IPS-18a (cell line): ENCODE measurements at regions not wholly inside any gene's neighbourhood (a gene's known extent, or its start where the extent isn't known, plus 50 kb on each side); places are given as distances from the start of the nearest gene placed in this dataset.

Experiments used
- H3K27ac ChIP-seq: one replicate; pipeline ENCODE4 v1.5.1; 2013; ENCODE audit warnings: low read length
- H3K27me3 ChIP-seq: one replicate; pipeline ENCODE4 v1.6.1; 2013; ENCODE audit warnings: mild to moderate bottlenecking, low read length; ENCODE audit not compliant: control insufficient read depth, insufficient read depth
- H3K36me3 ChIP-seq: one replicate; pipeline ENCODE4 v1.6.1; 2013; ENCODE audit warnings: low read depth, low read length; ENCODE audit not compliant: control insufficient read depth
- H3K4me1 ChIP-seq: one replicate; pipeline ENCODE4 v1.6.1; 2013; ENCODE audit warnings: low read depth, low read length; ENCODE audit not compliant: control insufficient read depth
- H3K4me3 ChIP-seq: one replicate; pipeline ENCODE4 v1.5.1; 2013; ENCODE audit warnings: low read length
- H3K9ac ChIP-seq: one replicate; pipeline ENCODE4 v1.6.1; 2013; ENCODE audit warnings: mild to moderate bottlenecking, low read length, moderate library complexity
- H3K9me3 ChIP-seq: one replicate; pipeline ENCODE4 v1.6.1; 2013; ENCODE audit warnings: low read depth, low read length; ENCODE audit not compliant: control insufficient read depth

- H3K27ac ChIP-seq = no peak overlapping the region
- H3K9me3 ChIP-seq = no peaks in the 10 kb centered on the region
- no peaks in the 10 kb centered on the region for H3K36me3 ChIP-seq
- no peak overlapping the region for H3K9ac ChIP-seq
- H3K27me3 ChIP-seq = no peaks in the 10 kb centered on the region
- no peak overlapping the region for H3K4me3 ChIP-seq
- peaks cover 9% of the 10 kb centered on the region for H3K4me1 ChIP-seq
Observed at GRCh38 chr11:95490625-95491024, 259.6 kb upstream of the SESN3 start.

DNA sequence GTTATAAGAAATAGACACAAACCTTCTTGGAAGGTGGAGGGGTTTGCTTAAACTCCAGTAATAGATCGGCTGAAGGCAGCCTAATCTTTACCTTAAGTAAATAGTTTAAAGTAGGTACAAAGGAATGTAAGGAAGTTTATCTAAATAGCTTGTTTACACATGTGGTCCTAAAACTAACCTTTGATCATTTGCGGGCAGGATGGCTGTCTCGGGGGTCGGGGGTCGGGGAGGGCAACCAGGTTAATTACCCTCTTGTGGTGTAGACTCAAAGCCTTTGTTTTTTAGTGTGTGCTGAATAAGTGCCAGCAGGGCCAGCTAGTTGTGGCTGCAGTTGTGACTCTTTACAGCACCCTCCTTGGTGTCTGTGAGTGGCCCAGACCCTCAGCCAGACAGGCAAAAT lies 256.9 kb upstream of the SESN3 start:
- Histone ChIP-seq H3K27ac (no peak overlapping the region), H3K36me3 (no peaks in the 10 kb centered on the region), H3K27me3 (no peaks in the 10 kb centered on the region), H3K4me1 (peaks cover 9% of the 10 kb centered on the region), H3K4me3 (no peak overlapping the region), H3K9me3 (no peaks in the 10 kb centered on the region), H3K9ac (no peak overlapping the region)

- Histone ChIP-seq H3K4me3 (no peak overlapping the region), H3K27me3 (no peaks in the 10 kb centered on the region), H3K9me3 (no peaks in the 10 kb centered on the region), H3K36me3 (no peaks in the 10 kb centered on the region), H3K27ac (no peak overlapping the region), H3K4me1 (peaks cover 9% of the 10 kb centered on the region), H3K9ac (no peak overlapping the region)
Observed at GRCh38 chr11:95487391-95487790, 256.4 kb upstream of the SESN3 start.

DNA sequence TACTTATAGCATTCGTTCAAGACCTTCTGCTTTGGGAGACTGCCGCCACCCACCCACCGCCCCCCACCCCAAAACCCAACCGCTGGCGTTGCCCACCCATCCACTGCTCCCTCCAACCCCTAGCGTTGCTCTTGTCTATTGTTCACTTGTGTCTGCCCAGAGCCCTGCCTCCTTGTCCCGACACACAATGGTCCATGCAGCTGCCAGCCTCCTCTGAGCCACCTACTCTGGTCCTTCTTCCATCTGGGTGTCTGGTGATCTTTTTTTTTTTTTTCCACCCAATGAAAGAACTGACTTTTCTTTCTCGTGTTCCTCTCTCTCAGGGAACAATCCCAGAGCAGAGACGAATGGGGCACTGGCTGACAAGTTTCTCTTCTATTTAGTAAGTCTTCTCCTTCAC lies 256.0 kb upstream of the SESN3 start:
- no peak overlapping the region for H3K4me3 ChIP-seq
- no peak overlapping the region for H3K27ac ChIP-seq
- H3K9ac ChIP-seq = no peak overlapping the region
- H3K36me3 ChIP-seq = no peaks in the 10 kb centered on the region
- peaks cover 9% of the 10 kb centered on the region for H3K4me1 ChIP-seq
- no peaks in the 10 kb centered on the region for H3K27me3 ChIP-seq
- no peaks in the 10 kb centered on the region for H3K9me3 ChIP-seq

- H3K9me3 ChIP-seq = no peaks in the 10 kb centered on the region
- H3K4me1 ChIP-seq = peaks cover 9% of the 10 kb centered on the region
- no peaks in the 10 kb centered on the region for H3K36me3 ChIP-seq
- H3K27me3 ChIP-seq = no peaks in the 10 kb centered on the region
- H3K4me3 ChIP-seq = no peak overlapping the region
- H3K9ac ChIP-seq = no peak overlapping the region
- H3K27ac ChIP-seq = no peak overlapping the region
Observed at GRCh38 chr11:95486466-95486865, 255.5 kb upstream of the SESN3 start.

DNA sequence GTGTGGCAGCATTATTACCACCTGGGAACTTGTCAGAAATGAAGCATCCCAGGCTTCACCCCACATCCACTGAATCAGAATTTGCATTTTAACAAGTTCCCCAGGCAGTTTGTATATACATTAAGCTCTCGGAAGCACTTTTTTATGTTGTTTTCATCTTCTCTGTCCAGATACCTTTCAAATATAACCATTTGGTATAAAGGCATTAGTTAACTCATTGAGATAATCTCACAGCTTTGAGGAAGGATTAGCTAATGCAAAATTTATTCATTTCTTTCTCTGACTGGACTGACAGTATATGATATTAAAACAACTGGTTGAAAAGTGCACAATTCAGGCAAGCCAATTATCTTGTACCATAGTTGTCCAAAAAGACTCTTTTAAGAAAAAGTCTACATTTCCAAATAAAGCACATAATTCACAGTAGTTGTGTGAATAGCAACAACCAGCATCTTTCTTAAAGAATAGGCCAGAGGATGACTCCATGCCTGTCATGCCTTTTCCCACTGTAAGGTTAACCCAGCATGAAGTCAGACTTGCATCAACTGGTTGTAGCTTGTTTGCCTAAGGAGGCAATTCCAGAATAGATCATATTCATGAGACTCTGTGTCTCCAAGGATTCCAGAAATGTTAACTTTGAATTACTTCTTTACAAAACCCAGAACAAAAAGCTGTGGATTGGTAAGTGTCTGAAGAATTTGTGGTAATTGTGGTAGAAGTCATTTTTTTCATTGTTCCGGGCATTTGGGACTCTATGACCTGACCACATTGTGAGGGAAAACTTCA lies 254.3 kb upstream of the SESN3 start:
- Histone ChIP-seq H3K9ac (no peak overlapping the region), H3K27ac (no peak overlapping the region), H3K36me3 (no peaks in the 10 kb centered on the region)

DNA sequence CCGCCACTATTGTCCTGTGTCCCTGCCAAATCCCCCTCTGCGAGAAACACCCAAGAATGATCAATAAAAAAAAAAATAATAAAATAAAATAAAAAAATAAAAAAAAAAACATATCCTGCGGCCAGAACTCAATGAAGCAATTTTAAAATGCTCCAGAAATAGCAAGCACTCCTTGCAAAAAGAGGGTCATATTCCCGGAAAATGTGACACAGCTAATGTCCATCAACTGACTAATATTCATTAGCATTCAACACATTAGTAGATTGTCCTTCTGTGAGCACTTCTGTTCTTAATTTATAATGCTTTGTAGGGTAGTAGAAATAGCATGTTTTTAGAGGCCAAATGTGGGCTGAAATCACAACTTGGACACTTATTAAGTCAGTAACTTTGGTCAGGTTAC lies 252.3 kb upstream of the SESN3 start:
- no peak overlapping the region for H3K9ac ChIP-seq

More for the DNA sequence above, 254.3 kb upstream of the SESN3 start:
- Histone ChIP-seq H3K27me3 (no peaks in the 10 kb centered on the region), H3K4me1 (peaks cover 9% of the 10 kb centered on the region), H3K4me3 (no peak overlapping the region), H3K9me3 (no peaks in the 10 kb centered on the region)

GRCh38 chr11:95478003-95478402 lies 247.0 kb upstream of the SESN3 start:
- no peaks in the 10 kb centered on the region for H3K4me1 ChIP-seq
- H3K4me3 ChIP-seq = no peak overlapping the region
- no peaks in the 10 kb centered on the region for H3K9me3 ChIP-seq
- no peak overlapping the region for H3K27ac ChIP-seq
- no peak overlapping the region for H3K9ac ChIP-seq
- H3K27me3 ChIP-seq = no peaks in the 10 kb centered on the region
- no peaks in the 10 kb centered on the region for H3K36me3 ChIP-seq

More for the DNA sequence above, 252.3 kb upstream of the SESN3 start:
- H3K27me3 ChIP-seq = no peaks in the 10 kb centered on the region
- H3K4me3 ChIP-seq = no peak overlapping the region
- no peak overlapping the region for H3K27ac ChIP-seq
- no peaks in the 10 kb centered on the region for H3K9me3 ChIP-seq
- peaks cover 9% of the 10 kb centered on the region for H3K4me1 ChIP-seq
- H3K36me3 ChIP-seq = no peaks in the 10 kb centered on the region

- H3K4me1 ChIP-seq = no peaks in the 10 kb centered on the region
- H3K9me3 ChIP-seq = no peaks in the 10 kb centered on the region
- H3K9ac ChIP-seq = no peak overlapping the region
- no peak overlapping the region for H3K4me3 ChIP-seq
- H3K27me3 ChIP-seq = no peaks in the 10 kb centered on the region
- H3K27ac ChIP-seq = no peak overlapping the region
- no peaks in the 10 kb centered on the region for H3K36me3 ChIP-seq
Observed at GRCh38 chr11:95469258-95469657, 238.3 kb upstream of the SESN3 start.

DNA sequence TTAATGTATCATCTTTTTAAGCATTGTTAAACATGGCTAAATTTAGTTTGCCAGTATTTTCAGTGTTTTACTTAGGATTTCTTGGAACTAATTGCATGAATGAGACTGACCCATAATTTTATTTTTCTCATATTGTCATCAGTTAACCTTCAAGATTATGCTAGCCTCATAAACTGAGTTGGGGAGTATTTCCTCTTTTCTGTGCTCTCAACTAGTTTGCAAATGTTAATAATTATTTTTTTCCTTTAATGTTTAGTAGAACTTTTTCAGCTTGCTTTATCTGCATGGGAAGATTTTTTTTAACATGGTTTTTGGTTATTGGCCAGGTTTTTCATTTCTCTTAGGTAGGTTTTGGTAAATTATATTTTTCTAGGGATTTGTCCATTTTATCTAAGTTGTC lies 235.4 kb upstream of the SESN3 start:
- no peak overlapping the region for H3K4me3 ChIP-seq
- no peaks in the 10 kb centered on the region for H3K4me1 ChIP-seq
- no peaks in the 10 kb centered on the region for H3K27me3 ChIP-seq
- no peaks in the 10 kb centered on the region for H3K9me3 ChIP-seq
- H3K36me3 ChIP-seq = no peaks in the 10 kb centered on the region
- H3K9ac ChIP-seq = no peak overlapping the region
- no peak overlapping the region for H3K27ac ChIP-seq

DNA sequence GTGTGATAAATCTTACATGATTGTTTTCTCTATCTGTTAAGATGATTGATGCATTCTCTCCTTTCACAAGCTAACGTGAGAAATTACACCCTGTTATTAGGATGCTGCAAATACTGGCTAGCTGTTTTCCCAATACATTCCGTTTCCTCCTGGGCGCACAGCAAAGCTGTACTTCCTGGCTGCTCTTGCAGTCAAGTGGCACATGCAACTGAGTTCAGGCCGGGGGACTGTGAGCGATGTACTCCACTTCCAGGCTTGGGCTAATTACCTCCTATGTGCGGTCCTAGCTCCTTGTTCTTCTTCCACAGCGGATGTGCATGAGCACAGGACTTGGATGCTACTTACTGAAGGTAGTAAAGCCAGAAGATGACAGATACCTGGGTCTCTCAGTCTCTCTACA lies 234.9 kb upstream of the SESN3 start:
- Histone ChIP-seq H3K27ac (no peak overlapping the region), H3K9me3 (no peaks in the 10 kb centered on the region), H3K27me3 (no peaks in the 10 kb centered on the region), H3K4me3 (no peak overlapping the region), H3K4me1 (no peaks in the 10 kb centered on the region), H3K9ac (no peak overlapping the region), H3K36me3 (no peaks in the 10 kb centered on the region)

DNA sequence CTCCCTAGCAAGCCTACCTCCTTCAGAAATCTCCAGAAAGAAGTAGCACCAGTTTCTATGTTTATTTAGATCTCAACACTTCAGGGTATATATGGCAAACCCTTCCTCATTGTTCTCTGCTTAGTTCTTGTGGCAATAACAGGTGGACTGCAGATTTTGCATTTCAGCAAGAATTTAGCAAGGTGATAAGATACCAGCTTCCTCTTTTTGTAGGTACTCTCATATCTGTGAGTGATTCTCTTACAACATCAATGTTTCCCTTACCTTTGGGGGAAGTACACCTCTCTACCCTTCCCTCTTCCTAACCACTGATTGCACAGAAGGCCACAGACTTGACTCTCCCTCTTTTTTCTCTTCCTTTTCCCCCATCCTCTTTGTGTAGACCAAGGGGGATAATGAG lies 230.9 kb upstream of the SESN3 start:
- no peak overlapping the region for H3K27ac ChIP-seq
- H3K9me3 ChIP-seq = no peaks in the 10 kb centered on the region
- H3K4me3 ChIP-seq = no peak overlapping the region
- no peaks in the 10 kb centered on the region for H3K4me1 ChIP-seq
- H3K9ac ChIP-seq = no peak overlapping the region
- no peaks in the 10 kb centered on the region for H3K27me3 ChIP-seq
- H3K36me3 ChIP-seq = no peaks in the 10 kb centered on the region
